ENCODE measurements at regions not wholly inside any gene's neighbourhood (a gene's known extent, or its start where the extent isn't known, plus 50 kb on each side); places are given as distances from the start of the nearest gene placed in this dataset.

DNA sequence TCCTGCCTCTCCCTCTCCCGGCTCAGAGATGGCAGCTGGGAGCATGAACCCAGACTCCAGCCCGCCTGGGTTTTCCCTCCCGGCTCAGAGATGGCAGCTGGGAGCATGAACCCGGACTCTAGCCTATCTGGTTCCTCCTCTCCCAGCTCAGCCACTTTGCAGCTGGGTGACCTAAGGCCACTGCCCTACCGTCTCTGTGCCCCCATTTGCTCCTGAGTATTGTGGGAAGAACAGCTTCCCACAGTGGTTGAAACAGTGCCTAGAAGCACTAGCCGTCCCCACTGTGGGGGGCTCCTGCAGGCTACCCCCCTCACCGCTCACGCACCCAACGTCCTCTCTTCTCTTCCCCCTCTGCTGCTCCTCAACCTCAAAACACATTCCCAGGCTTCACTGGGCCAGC, 99.9 kb upstream of the GSE1 start:
- Histone ChIP-seq H4K20me1 (ENCODE audit: insufficient read depth) (no peaks in the 10 kb centered on the region), H3F3A (ENCODE audit: insufficient read depth, low read depth) (peaks cover 40% of the 10 kb centered on the region), H3K9me2 (ENCODE audit: insufficient read depth) (no peaks in the 10 kb centered on the region), H3K4me1 (replicated peaks; ENCODE audit: insufficient read depth) (peaks cover 44% of the 10 kb centered on the region), H3K79me2 (ENCODE audit: low read depth) (no peaks in the 10 kb centered on the region), H3K27ac (0 out of 2 replicates have a peak overlapping the region, but pooled peaks have one; percentile 93), H3K27me3 (ENCODE audit: insufficient read depth, low read depth) (no peaks in the 10 kb centered on the region), H3K9me3 (ENCODE audit: insufficient read depth, low read depth) (no peaks in the 10 kb centered on the region), H3K4me3 (no peak overlapping the region), H2AFZ (no peak overlapping the region), H3K4me2 (peak overlapping the region; percentile 82), H3K36me3 (ENCODE audit: low read depth) (no peaks in the 10 kb centered on the region)
- POLR2A ChIA-PET (ENCODE audit: unreplicated experiment): no interaction called here
- no peak for TF ChIP-seq EZH2 (IDR thresholded peaks at IDR 0.05; ENCODE audit: low read depth)
- TF ChIP-seq, protein P1, sequence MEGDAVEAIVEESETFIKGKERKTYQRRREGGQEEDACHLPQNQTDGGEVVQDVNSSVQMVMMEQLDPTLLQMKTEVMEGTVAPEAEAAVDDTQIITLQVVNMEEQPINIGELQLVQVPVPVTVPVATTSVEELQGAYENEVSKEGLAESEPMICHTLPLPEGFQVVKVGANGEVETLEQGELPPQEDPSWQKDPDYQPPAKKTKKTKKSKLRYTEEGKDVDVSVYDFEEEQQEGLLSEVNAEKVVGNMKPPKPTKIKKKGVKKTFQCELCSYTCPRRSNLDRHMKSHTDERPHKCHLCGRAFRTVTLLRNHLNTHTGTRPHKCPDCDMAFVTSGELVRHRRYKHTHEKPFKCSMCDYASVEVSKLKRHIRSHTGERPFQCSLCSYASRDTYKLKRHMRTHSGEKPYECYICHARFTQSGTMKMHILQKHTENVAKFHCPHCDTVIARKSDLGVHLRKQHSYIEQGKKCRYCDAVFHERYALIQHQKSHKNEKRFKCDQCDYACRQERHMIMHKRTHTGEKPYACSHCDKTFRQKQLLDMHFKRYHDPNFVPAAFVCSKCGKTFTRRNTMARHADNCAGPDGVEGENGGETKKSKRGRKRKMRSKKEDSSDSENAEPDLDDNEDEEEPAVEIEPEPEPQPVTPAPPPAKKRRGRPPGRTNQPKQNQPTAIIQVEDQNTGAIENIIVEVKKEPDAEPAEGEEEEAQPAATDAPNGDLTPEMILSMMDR (conservative IDR thresholded peaks at IDR 0.05): no peak
- intact Hi-C loops (cut with micrococcal nuclease; ENCODE audit: unreplicated experiment): no loop called here
- DNase-seq: no peak
- CTCF ChIA-PET: no interaction called here
- BruUV-seq (replicated peaks): no TSS peak

DNA sequence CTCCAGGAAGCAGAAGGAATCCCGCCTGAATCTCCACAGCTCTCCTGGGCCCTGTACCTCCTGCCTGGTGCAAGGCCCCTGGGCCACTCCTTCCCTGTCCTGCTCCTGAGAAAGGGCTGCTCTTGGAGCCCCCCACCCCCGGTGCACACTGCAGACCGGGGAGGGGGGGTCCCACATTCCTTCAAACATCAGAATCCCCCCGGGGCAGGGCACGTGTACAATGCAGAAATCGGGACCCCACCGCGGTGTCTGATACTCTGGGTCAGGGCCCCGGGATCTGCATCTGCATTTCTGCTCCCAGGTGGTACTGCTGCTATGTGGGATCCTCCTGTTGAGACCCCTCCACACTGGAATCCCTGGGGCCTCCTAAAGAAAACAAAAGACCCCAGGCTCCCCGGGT, 99.5 kb upstream of the GSE1 start:
- peaks cover 40% of the 10 kb centered on the region for H3F3A ChIP-seq (ENCODE audit: insufficient read depth, low read depth)
- H3K27ac ChIP-seq: peak overlapping the region; percentile 93
- BruUV-seq (replicated peaks): no TSS peak
- H3K4me1 ChIP-seq (replicated peaks; ENCODE audit: insufficient read depth): peaks cover 44% of the 10 kb centered on the region
- no peak for DNase-seq
- ChIA-PET CTCF (no interaction called here), POLR2A (ENCODE audit: unreplicated experiment) (no interaction called here)
- no peak overlapping the region for H2AFZ ChIP-seq
- no peaks in the 10 kb centered on the region for H4K20me1 ChIP-seq (ENCODE audit: insufficient read depth)
- H3K27me3 ChIP-seq (ENCODE audit: insufficient read depth, low read depth): no peaks in the 10 kb centered on the region
- no peaks in the 10 kb centered on the region for H3K9me2 ChIP-seq (ENCODE audit: insufficient read depth)
- no peaks in the 10 kb centered on the region for H3K36me3 ChIP-seq (ENCODE audit: low read depth)
- no peaks in the 10 kb centered on the region for H3K79me2 ChIP-seq (ENCODE audit: low read depth)
- peak overlapping the region; percentile 82 for H3K4me2 ChIP-seq
- intact Hi-C loops (cut with micrococcal nuclease; ENCODE audit: unreplicated experiment): loop anchor here (2.0 kb wide), 1 partner anchor 41 kb away; no protein-coding TSS in a partner anchor
- no peak overlapping the region for H3K4me3 ChIP-seq
- TF ChIP-seq, protein P1 (conservative IDR thresholded peaks at IDR 0.05): no peak
- no peak for TF ChIP-seq EZH2 (IDR thresholded peaks at IDR 0.05; ENCODE audit: low read depth)
- H3K9me3 ChIP-seq (ENCODE audit: insufficient read depth, low read depth): no peaks in the 10 kb centered on the region

DNA sequence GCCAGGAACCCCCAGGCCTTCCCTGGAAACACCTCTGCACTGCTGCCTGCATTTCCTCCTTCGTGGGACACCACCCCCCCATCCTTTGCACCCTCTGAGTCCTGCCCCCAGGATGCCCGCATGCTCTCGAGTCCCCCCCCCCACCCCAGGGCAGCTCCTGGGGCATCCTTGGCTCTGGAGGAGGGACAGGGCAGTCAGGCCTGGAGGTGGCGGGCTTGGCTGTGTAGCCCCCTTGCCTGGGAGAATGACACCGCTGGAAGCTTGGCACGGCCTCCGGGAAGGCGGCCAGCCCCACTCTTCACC, 98.9 kb upstream of the GSE1 start:
- Histone ChIP-seq H3K27me3 (ENCODE audit: insufficient read depth, low read depth) (no peaks in the 10 kb centered on the region), H3K4me2 (peak overlapping the region; percentile 82), H4K20me1 (ENCODE audit: insufficient read depth) (no peaks in the 10 kb centered on the region), H2AFZ (no peak overlapping the region), H3K4me3 (peak overlapping the region; percentile 19; the same call in 1 of the 2 replicates), H3K4me1 (replicated peaks; ENCODE audit: insufficient read depth) (peaks cover 44% of the 10 kb centered on the region), H3K9me3 (ENCODE audit: insufficient read depth, low read depth) (no peaks in the 10 kb centered on the region), H3K27ac (peak overlapping the region; percentile 93), H3K79me2 (ENCODE audit: low read depth) (no peaks in the 10 kb centered on the region), H3K36me3 (ENCODE audit: low read depth) (no peaks in the 10 kb centered on the region), H3K9me2 (ENCODE audit: insufficient read depth) (no peaks in the 10 kb centered on the region), H3F3A (ENCODE audit: insufficient read depth, low read depth) (peaks cover 40% of the 10 kb centered on the region)
- ChIA-PET CTCF (interaction anchor here (0.6 to 1.6 kb wide), 5 partner anchors 23 to 101 kb away, joined by 3 to 6 read pairs (median 3); partner anchors contain the start of gene GSE1), POLR2A (ENCODE audit: unreplicated experiment) (interaction anchor here (0.7 kb wide), 3 partner anchors 38 to 105 kb away, joined by 4 to 28 read pairs (median 6); no protein-coding TSS in a partner anchor)
- DNase-seq: no peak
- intact Hi-C loops (cut with micrococcal nuclease; ENCODE audit: unreplicated experiment): loop anchor here (2.0 kb wide), 1 partner anchor 41 kb away; no protein-coding TSS in a partner anchor
- BruUV-seq (replicated peaks): no TSS peak
- no peak for TF ChIP-seq EZH2 (IDR thresholded peaks at IDR 0.05; ENCODE audit: low read depth)
- TF ChIP-seq, protein P1 (conservative IDR thresholded peaks at IDR 0.05): no peak

Data from PC-9 (cell line).